ENCODE measurements at regions not wholly inside any gene's neighbourhood (a gene's known extent, or its start where the extent isn't known, plus 50 kb on each side); places are given as distances from the start of the nearest gene placed in this dataset.

DNA sequence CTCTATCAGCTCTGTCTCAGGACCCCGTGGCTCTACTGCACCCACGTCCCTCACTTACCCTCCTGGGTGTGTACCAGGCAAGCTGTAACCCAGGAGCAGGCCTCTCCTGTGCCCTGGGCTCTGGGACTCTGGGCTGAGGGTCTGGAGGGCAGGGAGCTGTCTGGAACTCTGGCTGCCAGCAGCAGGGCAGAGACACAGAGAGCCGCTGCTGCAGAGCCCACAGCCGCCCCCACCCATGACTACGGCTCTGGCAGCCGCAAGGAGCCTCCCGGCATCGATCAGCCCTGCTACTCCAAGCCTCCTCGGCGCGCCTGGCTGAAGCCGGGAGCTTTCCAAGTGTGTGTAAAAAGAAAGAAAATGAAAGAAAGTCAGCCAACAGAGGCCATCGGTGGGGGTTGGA lies 103.7 kb upstream of the ATP2B2 start:
- Histone ChIP-seq H3K4me1 (ENCODE audit: control insufficient read depth, insufficient read depth, low read length) (peaks cover under 1% of the 10 kb centered on the region), H3K9me3 (ENCODE audit: control insufficient read depth, insufficient read depth, low read length) (peaks cover 7% of the 10 kb centered on the region), H3K36me3 (ENCODE audit: control insufficient read depth, insufficient read depth, low read length) (no peaks in the 10 kb centered on the region), H3K27ac (ENCODE audit: low read length) (no peak overlapping the region), H3K4me3 (ENCODE audit: low read length) (no peak overlapping the region), H3K27me3 (ENCODE audit: control insufficient read depth, insufficient read depth, low read length) (no peaks in the 10 kb centered on the region)
- H3K4me1 Mint-ChIP-seq, result peaks cover 0 to 2% of the 10 kb centered on the region in 2 donors
- WGBS (ENCODE audit: insufficient coverage), result 65% methylated on average over 13 of the region's 13 CpGs
- no peaks in the 10 kb centered on the region for H3K36me3 Mint-ChIP-seq
- H3K9me3 Mint-ChIP-seq, result peaks cover 0 to 5% of the 10 kb centered on the region in 2 donors
- TF ChIP-seq, protein P1, sequence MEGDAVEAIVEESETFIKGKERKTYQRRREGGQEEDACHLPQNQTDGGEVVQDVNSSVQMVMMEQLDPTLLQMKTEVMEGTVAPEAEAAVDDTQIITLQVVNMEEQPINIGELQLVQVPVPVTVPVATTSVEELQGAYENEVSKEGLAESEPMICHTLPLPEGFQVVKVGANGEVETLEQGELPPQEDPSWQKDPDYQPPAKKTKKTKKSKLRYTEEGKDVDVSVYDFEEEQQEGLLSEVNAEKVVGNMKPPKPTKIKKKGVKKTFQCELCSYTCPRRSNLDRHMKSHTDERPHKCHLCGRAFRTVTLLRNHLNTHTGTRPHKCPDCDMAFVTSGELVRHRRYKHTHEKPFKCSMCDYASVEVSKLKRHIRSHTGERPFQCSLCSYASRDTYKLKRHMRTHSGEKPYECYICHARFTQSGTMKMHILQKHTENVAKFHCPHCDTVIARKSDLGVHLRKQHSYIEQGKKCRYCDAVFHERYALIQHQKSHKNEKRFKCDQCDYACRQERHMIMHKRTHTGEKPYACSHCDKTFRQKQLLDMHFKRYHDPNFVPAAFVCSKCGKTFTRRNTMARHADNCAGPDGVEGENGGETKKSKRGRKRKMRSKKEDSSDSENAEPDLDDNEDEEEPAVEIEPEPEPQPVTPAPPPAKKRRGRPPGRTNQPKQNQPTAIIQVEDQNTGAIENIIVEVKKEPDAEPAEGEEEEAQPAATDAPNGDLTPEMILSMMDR (IDR thresholded peaks at IDR 0.05), result no peak
- peaks cover 20 to 21% of the 10 kb centered on the region in 2 donors for H3K27me3 Mint-ChIP-seq (ENCODE audit: low read depth in 2 of 2)
- no peak for DNase-seq
- intact Hi-C loops (cut with micrococcal nuclease), result no loop called here
- no peak overlapping the region for H3K27ac Mint-ChIP-seq
- H3K4me3 Mint-ChIP-seq, result no peak overlapping the region
- ATAC-seq, result no peak

DNA sequence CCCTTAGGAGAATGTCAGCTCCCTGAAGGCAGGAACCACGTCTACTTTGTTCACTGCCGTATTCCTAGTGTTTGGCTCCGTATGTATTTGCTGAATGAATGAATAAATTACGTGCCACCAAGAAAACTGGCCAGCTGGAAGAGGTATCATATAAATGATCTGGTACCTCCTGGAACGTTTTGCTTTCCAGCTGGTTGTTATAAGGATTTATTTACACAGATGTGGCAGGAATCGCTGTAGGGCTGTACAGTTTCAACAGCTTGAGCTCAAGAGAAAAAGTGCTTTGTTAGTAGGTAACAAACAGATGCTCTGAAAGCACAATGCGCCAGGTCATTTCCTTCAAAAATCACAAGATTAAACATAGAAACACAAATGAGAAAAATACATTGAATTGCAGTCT lies 108.8 kb upstream of the ATP2B2 start:
- no peak overlapping the region for H3K27ac ChIP-seq (ENCODE audit: low read length)
- Mint-ChIP-seq H3K4me1 (no peaks in the 10 kb centered on the region), H3K4me3 (no peak overlapping the region), H3K36me3 (no peaks in the 10 kb centered on the region), H3K27me3 (ENCODE audit: low read depth in 2 of 2) (peaks cover 20 to 30% of the 10 kb centered on the region in 2 donors), H3K9me3 (peaks cover 0 to 5% of the 10 kb centered on the region in 2 donors), H3K27ac (no peak overlapping the region)
- H3K27me3 ChIP-seq (ENCODE audit: control insufficient read depth, insufficient read depth, low read length), result no peaks in the 10 kb centered on the region
- no peaks in the 10 kb centered on the region for H3K4me1 ChIP-seq (ENCODE audit: control insufficient read depth, insufficient read depth, low read length)
- intact Hi-C loops (cut with micrococcal nuclease), result no loop called here
- no peak overlapping the region for H3K4me3 ChIP-seq (ENCODE audit: low read length)
- TF ChIP-seq, protein P1 (IDR thresholded peaks at IDR 0.05), result no peak
- ATAC-seq (no peak), DNase-seq (no peak)
- peaks cover 7% of the 10 kb centered on the region for H3K9me3 ChIP-seq (ENCODE audit: control insufficient read depth, insufficient read depth, low read length)
- no peaks in the 10 kb centered on the region for H3K36me3 ChIP-seq (ENCODE audit: control insufficient read depth, insufficient read depth, low read length)
- 82% methylated on average over 7 of the region's 7 CpGs for WGBS (ENCODE audit: insufficient coverage)

DNA sequence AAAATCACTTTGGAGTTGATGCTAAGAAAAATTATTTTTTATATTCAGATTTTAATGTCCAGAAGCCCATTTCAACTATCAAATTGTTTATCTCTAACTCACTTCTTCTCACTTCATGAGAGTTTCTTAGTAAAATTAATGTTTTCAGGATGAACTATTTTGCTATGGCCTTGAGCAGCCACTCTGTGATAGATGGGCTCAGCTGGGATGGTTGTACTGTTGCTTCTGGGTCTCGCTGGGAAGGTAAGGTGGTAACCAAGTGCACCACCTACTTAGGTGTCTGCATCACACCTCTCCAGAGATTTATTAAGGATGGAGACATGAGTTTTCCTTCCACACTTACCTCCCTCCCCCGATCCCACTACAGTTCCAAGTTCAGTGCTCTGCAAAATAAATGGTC lies 110.3 kb upstream of the ATP2B2 start:
- Histone ChIP-seq H3K27me3 (ENCODE audit: control insufficient read depth, insufficient read depth, low read length) (peaks cover 2% of the 10 kb centered on the region), H3K4me1 (ENCODE audit: control insufficient read depth, insufficient read depth, low read length) (no peaks in the 10 kb centered on the region), H3K4me3 (ENCODE audit: low read length) (no peak overlapping the region), H3K27ac (ENCODE audit: low read length) (no peak overlapping the region), H3K36me3 (ENCODE audit: control insufficient read depth, insufficient read depth, low read length) (no peaks in the 10 kb centered on the region), H3K9me3 (ENCODE audit: control insufficient read depth, insufficient read depth, low read length) (peaks cover 7% of the 10 kb centered on the region)
- Mint-ChIP-seq H3K27ac (no peak overlapping the region), H3K4me3 (no peak overlapping the region), H3K27me3 (ENCODE audit: low read depth in 2 of 2) (peaks cover 20 to 30% of the 10 kb centered on the region in 2 donors), H3K4me1 (no peaks in the 10 kb centered on the region), H3K36me3 (no peaks in the 10 kb centered on the region), H3K9me3 (peaks cover 0 to 5% of the 10 kb centered on the region in 2 donors)
- no peak for DNase-seq
- TF ChIP-seq, protein P1 (IDR thresholded peaks at IDR 0.05), result no peak
- WGBS (ENCODE audit: insufficient coverage), result 94% methylated on average over 1 of the region's 2 CpGs
- intact Hi-C loops (cut with micrococcal nuclease), result no loop called here
- ATAC-seq, result no peak

DNA sequence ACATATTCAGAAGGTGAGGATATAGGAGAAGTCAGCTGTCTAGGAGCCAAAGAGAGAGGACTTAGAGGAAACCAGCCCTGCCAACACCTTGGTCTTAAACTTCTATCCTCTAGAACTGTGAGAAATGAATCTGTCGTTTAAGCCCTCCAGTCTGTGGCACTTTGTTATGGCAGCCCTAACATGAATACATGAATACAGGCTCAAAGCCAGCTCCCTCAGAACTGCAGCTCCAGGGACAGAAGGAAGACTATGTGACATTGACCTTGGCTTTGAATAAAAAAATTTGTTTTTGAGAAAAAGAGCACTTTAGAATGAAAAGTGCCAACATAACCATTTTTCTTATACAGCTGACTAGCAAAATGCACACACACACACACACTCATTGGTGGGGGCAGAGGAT lies 110.9 kb upstream of the ATP2B2 start:
- DNase-seq (no peak), ATAC-seq (no peak)
- Mint-ChIP-seq H3K27me3 (ENCODE audit: low read depth in 2 of 2) (peaks cover 19 to 30% of the 10 kb centered on the region in 2 donors), H3K9me3 (peaks cover 0 to 5% of the 10 kb centered on the region in 2 donors), H3K36me3 (no peaks in the 10 kb centered on the region), H3K27ac (no peak overlapping the region), H3K4me3 (no peak overlapping the region), H3K4me1 (no peaks in the 10 kb centered on the region)
- intact Hi-C loops (cut with micrococcal nuclease), result no loop called here
- H3K27ac ChIP-seq (ENCODE audit: low read length), result no peak overlapping the region
- TF ChIP-seq, protein P1 (IDR thresholded peaks at IDR 0.05), result no peak
- peaks cover 7% of the 10 kb centered on the region for H3K9me3 ChIP-seq (ENCODE audit: control insufficient read depth, insufficient read depth, low read length)
- peaks cover 2% of the 10 kb centered on the region for H3K27me3 ChIP-seq (ENCODE audit: control insufficient read depth, insufficient read depth, low read length)
- H3K4me3 ChIP-seq (ENCODE audit: low read length), result no peak overlapping the region
- H3K36me3 ChIP-seq (ENCODE audit: control insufficient read depth, insufficient read depth, low read length), result no peaks in the 10 kb centered on the region
- WGBS (ENCODE audit: insufficient coverage), result 71% methylated on average over 1 of the region's 1 CpG
- H3K4me1 ChIP-seq (ENCODE audit: control insufficient read depth, insufficient read depth, low read length), result no peaks in the 10 kb centered on the region
